ENCODE measurements at regions not wholly inside any gene's neighbourhood (a gene's known extent, or its start where the extent isn't known, plus 50 kb on each side); places are given as distances from the start of the nearest gene placed in this dataset.

- Histone ChIP-seq H4K20me1 (replicated peaks; ENCODE audit: control insufficient read depth, extremely low read depth, insufficient read depth, low read length) (no peaks in the 10 kb centered on the region), H3K9me1 (replicated peaks; ENCODE audit: control insufficient read depth, extremely low read depth, insufficient read depth, low read length) (no peaks in the 10 kb centered on the region), H3K4me3 (replicated peaks in 1 of 3; ENCODE audit: insufficient read depth in 1 of 3, low read depth in 1 of 3, low read length in 3 of 3) (no peak overlapping the region), H3K36me3 (ENCODE audit: control insufficient read depth in 2 of 2, extremely low read depth in 1 of 2, insufficient read depth in 2 of 2, low read length in 2 of 2) (no peaks in the 10 kb centered on the region), H3K9ac (replicated peaks; ENCODE audit: extremely low read depth, insufficient read depth, low read length) (no peak overlapping the region), H3K27me3 (ENCODE audit: control insufficient read depth in 2 of 2, insufficient read depth in 2 of 2, low read length in 2 of 2) (peaks cover 71 to 79% of the 10 kb centered on the region in 2 experiments), H2AFZ (ENCODE audit: low read depth, low read length) (no peak overlapping the region), H3K27ac (ENCODE audit: insufficient read depth, low read depth, low read length) (no peak overlapping the region), H3K9me3 (replicated peaks; ENCODE audit: control insufficient read depth, insufficient read depth, low read length) (no peaks in the 10 kb centered on the region), H3K4me2 (ENCODE audit: insufficient read depth, low read length) (no peak overlapping the region), H3K79me2 (ENCODE audit: control insufficient read depth, insufficient read depth, low read length) (no peaks in the 10 kb centered on the region), H3K4me1 (ENCODE audit: control insufficient read depth, extremely low read depth, insufficient read depth, low read length) (peaks cover 4% of the 10 kb centered on the region)
- FAIRE-seq (no peak), DNase-seq (ENCODE audit: low read depth, low spot score) (no peak)
- ChIA-PET CTCF (no interaction called here), POLR2A (no interaction called here)
- dilution Hi-C loops (cut with MboI; ENCODE audit: extremely low pct_ligation_motif_present, low sequenced_read_pairs), result no loop called here
- intact Hi-C loops (cut with micrococcal nuclease), result no loop called here
- no TSS peak for BruUV-seq (replicated peaks)
- TF ChIP-seq EZH2 (IDR thresholded peaks at IDR 0.05; ENCODE audit: borderline replicate concordance, low read depth, low read length, severe bottlenecking) (no peak), GATA2 (IDR thresholded peaks at IDR 0.05; ENCODE audit: insufficient read depth, insufficient read length, low read depth, low read length) (no peak), JUN (IDR thresholded peaks at IDR 0.05; ENCODE audit: borderline replicate concordance, insufficient read depth, insufficient read length, low read depth) (no peak), MYC (IDR thresholded peaks at IDR 0.05; ENCODE audit: low read depth, low read length) (no peak), POLR2AphosphoS5 (IDR thresholded peaks at IDR 0.05; ENCODE audit: insufficient read depth, low read depth, low read length) (no peak), FOS (IDR thresholded peaks at IDR 0.05; ENCODE audit: borderline replicate concordance, insufficient read depth, low read length) (no peak), POLR2A (IDR thresholded peaks at IDR 0.05; ENCODE audit: low read depth, low read length) (no peak), MAX (IDR thresholded peaks at IDR 0.05; ENCODE audit: insufficient read depth, insufficient read length) (no peak), CTCF (IDR thresholded peaks at IDR 0.05; ENCODE audit: extremely low read depth in 1 of 2, insufficient read depth in 1 of 2, low read depth in 1 of 2, low read length in 2 of 2) (no peak)
These were observed 99.1 kb upstream of the PRDM1 start for GRCh38 chr6:105986998-105987397.
